ENCODE measurements at regions not wholly inside any gene's neighbourhood (a gene's known extent, or its start where the extent isn't known, plus 50 kb on each side); places are given as distances from the start of the nearest gene placed in this dataset.

GRCh38 chr11:80868831-80869230 lies 1428.0 kb upstream of the TENM4 start:
- no peak for DNase-seq (ENCODE audit: low read depth in 2 of 2)

GRCh38 chr11:80862011-80862410 lies 1421.2 kb upstream of the TENM4 start:
- DNase-seq (ENCODE audit: low read depth in 2 of 2), result no peak

GRCh38 chr11:80861193-80861592 lies 1420.4 kb upstream of the TENM4 start:
- DNase-seq (ENCODE audit: low read depth in 2 of 2), result no peak

GRCh38 chr11:80860632-80861031 lies 1419.8 kb upstream of the TENM4 start:
- DNase-seq (ENCODE audit: low read depth in 2 of 2), result no peak

- DNase-seq (ENCODE audit: low read depth in 2 of 2), result peak; percentile 44 to 46
These were observed 1415.2 kb upstream of the TENM4 start for GRCh38 chr11:80856066-80856465.

GRCh38 chr11:80855426-80855825 lies 1414.6 kb upstream of the TENM4 start:
- DNase-seq (ENCODE audit: low read depth in 2 of 2), result no peak

GRCh38 chr11:80849253-80849652 lies 1408.4 kb upstream of the TENM4 start:
- no peak for DNase-seq (ENCODE audit: low read depth in 2 of 2)

GRCh38 chr11:80846979-80847378 lies 1406.1 kb upstream of the TENM4 start:
- no peak for DNase-seq (ENCODE audit: low read depth in 2 of 2)

- no peak for DNase-seq (ENCODE audit: low read depth in 2 of 2)
These were observed 1405.6 kb upstream of the TENM4 start for GRCh38 chr11:80846442-80846841.

GRCh38 chr11:80844110-80844819 lies 1403.4 kb upstream of the TENM4 start:
- DNase-seq (ENCODE audit: low read depth in 2 of 2), result no peak

- DNase-seq (ENCODE audit: low read depth in 2 of 2), result no peak
These were observed 1402.6 kb upstream of the TENM4 start for GRCh38 chr11:80843266-80843974.

- DNase-seq (ENCODE audit: low read depth in 2 of 2), result no peak
These were observed 1401.4 kb upstream of the TENM4 start for GRCh38 chr11:80842246-80842645.

- no peak for DNase-seq (ENCODE audit: low read depth in 2 of 2)
These were observed 1400.8 kb upstream of the TENM4 start for GRCh38 chr11:80841675-80842074.

GRCh38 chr11:80838153-80838552 lies 1397.3 kb upstream of the TENM4 start:
- no peak for DNase-seq (ENCODE audit: low read depth in 2 of 2)

- no peak for DNase-seq (ENCODE audit: low read depth in 2 of 2)
These were observed 1396.2 kb upstream of the TENM4 start for GRCh38 chr11:80837051-80837450.

- no peak for DNase-seq (ENCODE audit: low read depth in 2 of 2)
These were observed 1390.5 kb upstream of the TENM4 start for GRCh38 chr11:80831374-80831773.

- DNase-seq (ENCODE audit: low read depth in 2 of 2), result no peak
These were observed 1387.0 kb upstream of the TENM4 start for GRCh38 chr11:80827781-80828180.

GRCh38 chr11:80826808-80827207 lies 1386.0 kb upstream of the TENM4 start:
- DNase-seq (ENCODE audit: low read depth in 2 of 2), result no peak

- no peak for DNase-seq (ENCODE audit: low read depth in 2 of 2)
These were observed 1381.5 kb upstream of the TENM4 start for GRCh38 chr11:80822308-80822707.

- no peak for DNase-seq (ENCODE audit: low read depth in 2 of 2)
These were observed 1378.4 kb upstream of the TENM4 start for GRCh38 chr11:80819271-80819670.

GRCh38 chr11:80816966-80817365 lies 1376.1 kb upstream of the TENM4 start:
- no peak for DNase-seq (ENCODE audit: low read depth in 2 of 2)

GRCh38 chr11:80816454-80816847 lies 1375.6 kb upstream of the TENM4 start:
- no peak for DNase-seq (ENCODE audit: low read depth in 2 of 2)

- no peak for DNase-seq (ENCODE audit: low read depth in 2 of 2)
These were observed 1375.1 kb upstream of the TENM4 start for GRCh38 chr11:80815752-80816453.

Measured in fibroblast of skin of left quadriceps (primary cell).